Stimulated activated CD8-positive, alpha-beta memory T cell treated with anti-CD3 and anti-CD28 coated beads, Interleukin-2, amount 100 ng/mL, for 48 hours (primary cell): ENCODE measurements at regions not wholly inside any gene's neighbourhood (a gene's known extent, or its start where the extent isn't known, plus 50 kb on each side); places are given as distances from the start of the nearest gene placed in this dataset.
"Not testable (repeated sequence)": the region's sequence is repeated elsewhere in the genome, so short reads cannot be mapped to it uniquely, and the experiment has no call there.

Experiments used
- DNase-seq, 2 donors: peaks; one replicate each; pipeline ENCODE4 v3.0.0-alpha.2; 2020; ENCODE audit warnings: low read depth in 2 of 2

- DNase-seq = peak; percentile 0
These were observed 61.0 kb downstream of the FOXD4L5 start for GRCh38 chr9:65223986-65224385.

- not testable (repeated sequence) for DNase-seq
These were observed 76.2 kb downstream of the FOXD4L5 start for GRCh38 chr9:65208834-65209233.

GRCh38 chr9:65207273-65207672, 77.7 kb downstream of the FOXD4L5 start:
- not testable (repeated sequence) for DNase-seq

GRCh38 chr9:65205853-65206252, 79.2 kb downstream of the FOXD4L5 start:
- DNase-seq = not testable (repeated sequence)

GRCh38 chr9:65195781-65196180, 89.2 kb downstream of the FOXD4L5 start:
- DNase-seq = not testable (repeated sequence)

- not testable (repeated sequence) for DNase-seq
These were observed 129.1 kb downstream of the FOXD4L5 start for GRCh38 chr9:65155937-65156336.
